ENCODE measurements at regions not wholly inside any gene's neighbourhood (a gene's known extent, or its start where the extent isn't known, plus 50 kb on each side); places are given as distances from the start of the nearest gene placed in this dataset.

DNA sequence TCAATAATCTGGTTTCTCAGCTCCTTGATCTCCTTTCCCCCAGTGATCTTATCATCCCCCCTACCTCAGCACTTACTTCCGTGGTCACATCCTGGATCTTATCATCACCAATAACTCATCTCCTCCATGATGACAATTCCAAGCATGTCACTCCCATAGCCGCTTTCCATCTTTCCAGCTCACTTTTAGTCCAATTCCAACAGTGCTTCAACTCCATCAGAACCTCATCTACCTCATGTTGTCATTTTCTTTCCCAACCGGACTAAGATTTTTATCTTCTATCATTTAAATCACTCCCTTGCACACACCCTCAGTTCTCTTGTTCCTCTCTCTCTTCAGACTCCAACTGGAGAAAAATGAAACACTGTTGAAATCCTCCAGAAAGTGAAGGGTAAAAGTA is 75.9 kb upstream of the UBE2E2 start:
- Histone ChIP-seq H3K9ac (ENCODE audit: insufficient read depth in 1 of 2, low read depth in 2 of 2, low read length in 2 of 2) (no peak overlapping the region), H3K4me3 (no peak overlapping the region), H3K4me2 (ENCODE audit: insufficient read depth, low read length) (no peak overlapping the region), H3K27ac (ENCODE audit: extremely low read depth, low read depth, low read length) (no peak overlapping the region), H3K36me3 (ENCODE audit: control insufficient read depth, insufficient read depth, low read length) (no peaks in the 10 kb centered on the region), H2AFZ (ENCODE audit: low read depth, low read length) (no peak overlapping the region), H3K4me1 (replicated peaks in 1 of 2; ENCODE audit: control insufficient read depth in 2 of 2, insufficient read depth in 2 of 2, low read length in 2 of 2) (no peaks in the 10 kb centered on the region), H4K20me1 (replicated peaks; ENCODE audit: control insufficient read depth, insufficient read depth, low read length) (no peaks in the 10 kb centered on the region), H3K9me3 (replicated peaks; ENCODE audit: control insufficient read depth, insufficient read depth, low read depth, low read length) (no peaks in the 10 kb centered on the region; the same call in 1 of the 2 replicates), H3K9me1 (ENCODE audit: control insufficient read depth, insufficient read depth, low read length) (no peaks in the 10 kb centered on the region), H3K27me3 (ENCODE audit: control insufficient read depth in 2 of 2, insufficient read depth in 2 of 2, low read length in 2 of 2) (no peaks in the 10 kb centered on the region), H3K79me2 (ENCODE audit: control insufficient read depth, insufficient read depth, low read length) (no peaks in the 10 kb centered on the region)
- intact Hi-C loops (cut with micrococcal nuclease) (no loop called here), in situ Hi-C loops (cut with MboI) (no loop called here)
- WGBS (ENCODE audit: insufficient coverage, low coverage, missing lambda C conversion rate) = 2% methylated on average over 3 of the region's 3 CpGs
- no peak for FAIRE-seq
- no TSS peak for BruUV-seq (replicated peaks)
- ChIA-PET POLR2A (no interaction called here), CTCF (ENCODE audit: low intra/inter-chr PET ratio) (no interaction called here)
- DNase-seq (ENCODE audit: extremely low read depth in 1 of 4, low spot score in 3 of 4) = no peak
- ATAC-seq = no peak
- no peak for TF ChIP-seq USF1 (CRISPR knock-in tag; IDR thresholded peaks at IDR 0.05)
- TF ChIP-seq, protein P1, sequence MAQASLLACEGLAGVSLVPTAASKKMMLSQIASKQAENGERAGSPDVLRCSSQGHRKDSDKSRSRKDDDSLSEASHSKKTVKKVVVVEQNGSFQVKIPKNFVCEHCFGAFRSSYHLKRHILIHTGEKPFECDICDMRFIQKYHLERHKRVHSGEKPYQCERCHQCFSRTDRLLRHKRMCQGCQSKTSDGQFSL (CRISPR knock-in tag; IDR thresholded peaks at IDR 0.05) = no peak
- TF ChIP-seq, protein P1 (tag; IDR thresholded peaks at IDR 0.05) = no peak
- TF ChIP-seq, protein P2, sequence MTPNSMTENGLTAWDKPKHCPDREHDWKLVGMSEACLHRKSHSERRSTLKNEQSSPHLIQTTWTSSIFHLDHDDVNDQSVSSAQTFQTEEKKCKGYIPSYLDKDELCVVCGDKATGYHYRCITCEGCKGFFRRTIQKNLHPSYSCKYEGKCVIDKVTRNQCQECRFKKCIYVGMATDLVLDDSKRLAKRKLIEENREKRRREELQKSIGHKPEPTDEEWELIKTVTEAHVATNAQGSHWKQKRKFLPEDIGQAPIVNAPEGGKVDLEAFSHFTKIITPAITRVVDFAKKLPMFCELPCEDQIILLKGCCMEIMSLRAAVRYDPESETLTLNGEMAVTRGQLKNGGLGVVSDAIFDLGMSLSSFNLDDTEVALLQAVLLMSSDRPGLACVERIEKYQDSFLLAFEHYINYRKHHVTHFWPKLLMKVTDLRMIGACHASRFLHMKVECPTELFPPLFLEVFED (CRISPR knock-in tag; conservative IDR thresholded peaks at IDR 0.05) = no peak
- no peak for TF ChIP-seq SRSF1 (IDR thresholded peaks at IDR 0.05; ENCODE audit: low read depth, low read length)
- TF ChIP-seq GTF2F1 (IDR thresholded peaks at IDR 0.05; ENCODE audit: low read depth, low read length) = no peak
- TF ChIP-seq NONO (IDR thresholded peaks at IDR 0.05; ENCODE audit: low read depth in 2 of 2, low read length in 1 of 2) = no peak
- TF ChIP-seq HNRNPUL1 (IDR thresholded peaks at IDR 0.05; ENCODE audit: low read length) = no peak
- no peak for TF ChIP-seq MTA2 (IDR thresholded peaks at IDR 0.05; ENCODE audit: low read depth)
- TF ChIP-seq ZSCAN32 (CRISPR knock-in tag; IDR thresholded peaks at IDR 0.05) = no peak
- no peak for TF ChIP-seq JUND (IDR thresholded peaks at IDR 0.05; ENCODE audit: borderline replicate concordance, low read depth, low read length)
- TF ChIP-seq JUND (tag; IDR thresholded peaks at IDR 0.05; ENCODE audit: borderline replicate concordance, low read depth, low read length) = no peak
- TF ChIP-seq TCFL5 (CRISPR knock-in tag; conservative IDR thresholded peaks at IDR 0.05) = no peak
